Right lobe of liver (tissue), 4 donors: ENCODE measurements at regions not wholly inside any gene's neighbourhood (a gene's known extent, or its start where the extent isn't known, plus 50 kb on each side); places are given as distances from the start of the nearest gene placed in this dataset.

Experiments
- POLR2A ChIP-seq: fragments of 450-650 bp; IDR thresholded peaks from one replicate; pipeline ENCODE4 v1.6.1; 2017; ENCODE audit warnings: antibody characterized with exemption, mild to moderate bottlenecking
- TF ChIP-seq, protein P1 (sequence below), 4 donors: fragments of 200-600 bp in 3 of 4; fragments of 450-650 bp in 1 of 4; IDR thresholded peaks; one replicate each; pipeline versions ENCODE4 v1.5.1 to v1.8.0; 2016 to 2022; ENCODE audit warnings: antibody characterized with exemption in 4 of 4, mild to moderate bottlenecking in 2 of 4
- donor health status: DM: no; HTN: no; CAD: no.
- donor health status: DM: no; HTN: no; CAD: no.
- donor health status: DM: no; HTN: yes; CAD: no.

DNA sequence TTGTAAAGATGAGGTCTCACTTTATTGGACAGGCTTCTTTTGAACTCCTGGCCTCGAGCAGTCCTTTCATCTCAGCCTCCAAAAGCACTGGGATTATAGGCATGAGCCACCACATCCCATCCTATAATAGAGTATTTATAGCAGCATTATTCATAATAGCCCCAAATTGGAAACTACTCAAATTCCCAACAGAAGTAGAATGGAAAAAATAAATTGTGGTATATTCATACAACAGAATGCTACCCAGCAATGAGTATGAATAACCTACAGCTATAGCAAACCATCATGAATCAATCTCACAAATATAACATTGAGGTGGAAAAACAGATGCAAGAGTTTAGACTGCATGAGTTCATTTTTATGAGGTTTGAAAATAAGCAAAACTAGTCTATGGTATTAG lies 84.8 kb upstream of the BTBD3 start:
- TF ChIP-seq, protein P1, sequence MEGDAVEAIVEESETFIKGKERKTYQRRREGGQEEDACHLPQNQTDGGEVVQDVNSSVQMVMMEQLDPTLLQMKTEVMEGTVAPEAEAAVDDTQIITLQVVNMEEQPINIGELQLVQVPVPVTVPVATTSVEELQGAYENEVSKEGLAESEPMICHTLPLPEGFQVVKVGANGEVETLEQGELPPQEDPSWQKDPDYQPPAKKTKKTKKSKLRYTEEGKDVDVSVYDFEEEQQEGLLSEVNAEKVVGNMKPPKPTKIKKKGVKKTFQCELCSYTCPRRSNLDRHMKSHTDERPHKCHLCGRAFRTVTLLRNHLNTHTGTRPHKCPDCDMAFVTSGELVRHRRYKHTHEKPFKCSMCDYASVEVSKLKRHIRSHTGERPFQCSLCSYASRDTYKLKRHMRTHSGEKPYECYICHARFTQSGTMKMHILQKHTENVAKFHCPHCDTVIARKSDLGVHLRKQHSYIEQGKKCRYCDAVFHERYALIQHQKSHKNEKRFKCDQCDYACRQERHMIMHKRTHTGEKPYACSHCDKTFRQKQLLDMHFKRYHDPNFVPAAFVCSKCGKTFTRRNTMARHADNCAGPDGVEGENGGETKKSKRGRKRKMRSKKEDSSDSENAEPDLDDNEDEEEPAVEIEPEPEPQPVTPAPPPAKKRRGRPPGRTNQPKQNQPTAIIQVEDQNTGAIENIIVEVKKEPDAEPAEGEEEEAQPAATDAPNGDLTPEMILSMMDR (IDR thresholded peaks at IDR 0.05), result no peak
- no peak for TF ChIP-seq POLR2A
